MM.1S (cell line): ENCODE measurements at regions not wholly inside any gene's neighbourhood (a gene's known extent, or its start where the extent isn't known, plus 50 kb on each side); places are given as distances from the start of the nearest gene placed in this dataset.

Source experiments
- CTCF ChIP-seq: fragments of 300-600 bp; sonication (generic); IDR thresholded peaks from 2 replicates; pipeline ENCODE4 v1.5.1; 2016; ENCODE audit warnings: antibody characterized with exemption, low read length, mixed read lengths
- EZH2 ChIP-seq: fragments of 300-600 bp; sonication (generic); optimal IDR thresholded peaks from 2 replicates; pipeline ENCODE3; 2017; ENCODE audit warnings: low read depth, mild to moderate bottlenecking, antibody characterized with exemption, low read length, mixed read lengths
- EZH2phosphoT487 ChIP-seq: fragments of 300-600 bp; sonication (generic); IDR thresholded peaks from 2 replicates; pipeline ENCODE4 v1.6.1; 2018; ENCODE audit warnings: antibody characterized with exemption, low read length

GRCh38 chr1:114218361-114219171, 64.9 kb upstream of the SYT6 start:
- TF ChIP-seq CTCF (no peak), EZH2 (no peak), EZH2phosphoT487 (no peak)
